ENCODE measurements at regions not wholly inside any gene's neighbourhood (a gene's known extent, or its start where the extent isn't known, plus 50 kb on each side); places are given as distances from the start of the nearest gene placed in this dataset.

GRCh38 chr7:91671245-91671644 lies 209.3 kb downstream of the MTERF1 start:
- H3K4me3 Mint-ChIP-seq (ENCODE audit: unreplicated experiment), result no peak overlapping the region
- no peaks in the 10 kb centered on the region for H3K36me3 Mint-ChIP-seq (ENCODE audit: low read depth)
- H3K9me3 Mint-ChIP-seq (ENCODE audit: low read depth), result peaks cover 4% of the 10 kb centered on the region
- no peak for TF ChIP-seq CTCF (IDR thresholded peaks at IDR 0.05)
- no peak for DNase-seq (ENCODE audit: low spot score)
- H3K27me3 Mint-ChIP-seq (ENCODE audit: low read depth), result no peaks in the 10 kb centered on the region
- peaks cover 5% of the 10 kb centered on the region for H3K4me1 Mint-ChIP-seq (ENCODE audit: low read depth)
- no peak overlapping the region for H3K27ac Mint-ChIP-seq (ENCODE audit: unreplicated experiment)

GRCh38 chr7:91674470-91674869 lies 206.0 kb downstream of the MTERF1 start:
- Mint-ChIP-seq H3K27me3 (ENCODE audit: low read depth) (no peaks in the 10 kb centered on the region), H3K36me3 (ENCODE audit: low read depth) (peaks cover 1% of the 10 kb centered on the region), H3K27ac (ENCODE audit: unreplicated experiment) (no peak overlapping the region), H3K9me3 (ENCODE audit: low read depth) (peaks cover 4% of the 10 kb centered on the region), H3K4me1 (ENCODE audit: low read depth) (peaks cover 5% of the 10 kb centered on the region), H3K4me3 (ENCODE audit: unreplicated experiment) (no peak overlapping the region)
- no peak for TF ChIP-seq CTCF (IDR thresholded peaks at IDR 0.05)
- no peak for DNase-seq (ENCODE audit: low spot score)

GRCh38 chr7:91681718-91682117 lies 198.8 kb downstream of the MTERF1 start:
- Mint-ChIP-seq H3K36me3 (ENCODE audit: low read depth) (peaks cover 10% of the 10 kb centered on the region), H3K9me3 (ENCODE audit: low read depth) (peaks cover 23% of the 10 kb centered on the region), H3K27me3 (ENCODE audit: low read depth) (no peaks in the 10 kb centered on the region), H3K4me1 (ENCODE audit: low read depth) (peaks cover 32% of the 10 kb centered on the region), H3K27ac (ENCODE audit: unreplicated experiment) (no peak overlapping the region), H3K4me3 (ENCODE audit: unreplicated experiment) (no peak overlapping the region)
- no peak for DNase-seq (ENCODE audit: low spot score)
- TF ChIP-seq CTCF (IDR thresholded peaks at IDR 0.05), result no peak

GRCh38 chr7:91683823-91684222 lies 196.7 kb downstream of the MTERF1 start:
- no peak for TF ChIP-seq CTCF (IDR thresholded peaks at IDR 0.05)
- Mint-ChIP-seq H3K9me3 (ENCODE audit: low read depth) (peaks cover 31% of the 10 kb centered on the region), H3K27ac (ENCODE audit: unreplicated experiment) (peak overlapping the region; percentile 55), H3K4me3 (ENCODE audit: unreplicated experiment) (no peak overlapping the region), H3K27me3 (ENCODE audit: low read depth) (no peaks in the 10 kb centered on the region), H3K4me1 (ENCODE audit: low read depth) (peaks cover 32% of the 10 kb centered on the region), H3K36me3 (ENCODE audit: low read depth) (peaks cover 10% of the 10 kb centered on the region)
- no peak for DNase-seq (ENCODE audit: low spot score)

- Mint-ChIP-seq H3K36me3 (ENCODE audit: low read depth) (peaks cover 8% of the 10 kb centered on the region), H3K4me3 (ENCODE audit: unreplicated experiment) (no peak overlapping the region), H3K9me3 (ENCODE audit: low read depth) (peaks cover 17% of the 10 kb centered on the region), H3K4me1 (ENCODE audit: low read depth) (peaks cover 38% of the 10 kb centered on the region), H3K27ac (ENCODE audit: unreplicated experiment) (no peak overlapping the region), H3K27me3 (ENCODE audit: low read depth) (no peaks in the 10 kb centered on the region)
- no peak for DNase-seq (ENCODE audit: low spot score)
- no peak for TF ChIP-seq CTCF (IDR thresholded peaks at IDR 0.05)
Measured at GRCh38 chr7:91685544-91685943, 195.0 kb downstream of the MTERF1 start.

Data from chondrocyte (in vitro differentiated cells).